PFSK-1 (cell line): ENCODE measurements at regions not wholly inside any gene's neighbourhood (a gene's known extent, or its start where the extent isn't known, plus 50 kb on each side); places are given as distances from the start of the nearest gene placed in this dataset.

Source experiments
- FOXP2 ChIP-seq: optimal IDR thresholded peaks from 2 replicates; pipeline ENCODE3; 2011; ENCODE audit warnings: borderline replicate concordance, control low read depth, inconsistent platforms; ENCODE audit not compliant: insufficient read depth; ENCODE audit errors: extremely low read length, extremely low read depth
- POLR2AphosphoS5 ChIP-seq: IDR thresholded peaks from 2 replicates; pipeline ENCODE4 v1.6.1; 2012; ENCODE audit warnings: low read depth, mild to moderate bottlenecking, control low read depth, low read length, moderate library complexity
- SIN3A ChIP-seq: IDR thresholded peaks from 2 replicates; pipeline ENCODE4 v1.6.1; 2012; ENCODE audit warnings: mild to moderate bottlenecking, low read length, moderate library complexity, borderline replicate concordance; ENCODE audit not compliant: insufficient read depth
- TAF1 ChIP-seq: IDR thresholded peaks from 2 replicates; pipeline ENCODE4 v1.6.1; 2012; ENCODE audit warnings: low read length, control low read depth, borderline replicate concordance; ENCODE audit not compliant: insufficient read depth
- TF ChIP-seq, protein P1 (sequence below), 2 experiments: IDR thresholded peaks; 2 replicates each; pipeline versions ENCODE4 v1.6.1 to v1.8.0; 2011 to 2012; ENCODE audit warnings: low read depth in 2 of 2, low read length in 2 of 2, control low read depth in 1 of 2, inconsistent platforms in 1 of 2, mild to moderate bottlenecking in 1 of 2, moderate library complexity in 1 of 2; ENCODE audit not compliant: insufficient read depth in 1 of 2

DNA sequence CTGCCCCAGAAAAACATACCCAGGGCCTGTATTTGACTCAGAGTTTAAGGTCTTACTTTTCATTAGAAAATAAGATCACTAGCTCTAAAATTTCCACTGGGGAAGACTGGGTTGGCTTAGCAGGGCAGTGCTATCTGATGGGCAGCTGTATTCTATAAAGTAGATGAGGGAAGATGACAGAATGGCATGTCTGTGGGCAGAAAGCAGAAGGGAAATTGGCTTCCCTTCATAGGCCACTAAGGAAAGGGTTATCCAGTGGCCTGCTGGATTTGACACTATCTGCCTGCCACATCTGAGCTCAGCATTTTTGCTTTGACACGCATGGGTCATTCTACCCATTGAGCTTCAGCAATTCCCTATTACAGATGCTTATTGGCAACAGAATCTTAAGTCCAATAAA, 461.3 kb upstream of the RASGRP1 start:
- TF ChIP-seq, protein P1, sequence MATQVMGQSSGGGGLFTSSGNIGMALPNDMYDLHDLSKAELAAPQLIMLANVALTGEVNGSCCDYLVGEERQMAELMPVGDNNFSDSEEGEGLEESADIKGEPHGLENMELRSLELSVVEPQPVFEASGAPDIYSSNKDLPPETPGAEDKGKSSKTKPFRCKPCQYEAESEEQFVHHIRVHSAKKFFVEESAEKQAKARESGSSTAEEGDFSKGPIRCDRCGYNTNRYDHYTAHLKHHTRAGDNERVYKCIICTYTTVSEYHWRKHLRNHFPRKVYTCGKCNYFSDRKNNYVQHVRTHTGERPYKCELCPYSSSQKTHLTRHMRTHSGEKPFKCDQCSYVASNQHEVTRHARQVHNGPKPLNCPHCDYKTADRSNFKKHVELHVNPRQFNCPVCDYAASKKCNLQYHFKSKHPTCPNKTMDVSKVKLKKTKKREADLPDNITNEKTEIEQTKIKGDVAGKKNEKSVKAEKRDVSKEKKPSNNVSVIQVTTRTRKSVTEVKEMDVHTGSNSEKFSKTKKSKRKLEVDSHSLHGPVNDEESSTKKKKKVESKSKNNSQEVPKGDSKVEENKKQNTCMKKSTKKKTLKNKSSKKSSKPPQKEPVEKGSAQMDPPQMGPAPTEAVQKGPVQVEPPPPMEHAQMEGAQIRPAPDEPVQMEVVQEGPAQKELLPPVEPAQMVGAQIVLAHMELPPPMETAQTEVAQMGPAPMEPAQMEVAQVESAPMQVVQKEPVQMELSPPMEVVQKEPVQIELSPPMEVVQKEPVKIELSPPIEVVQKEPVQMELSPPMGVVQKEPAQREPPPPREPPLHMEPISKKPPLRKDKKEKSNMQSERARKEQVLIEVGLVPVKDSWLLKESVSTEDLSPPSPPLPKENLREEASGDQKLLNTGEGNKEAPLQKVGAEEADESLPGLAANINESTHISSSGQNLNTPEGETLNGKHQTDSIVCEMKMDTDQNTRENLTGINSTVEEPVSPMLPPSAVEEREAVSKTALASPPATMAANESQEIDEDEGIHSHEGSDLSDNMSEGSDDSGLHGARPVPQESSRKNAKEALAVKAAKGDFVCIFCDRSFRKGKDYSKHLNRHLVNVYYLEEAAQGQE (IDR thresholded peaks at IDR 0.05; ENCODE audit: insufficient read depth in 1 of 2, low read depth in 2 of 2, low read length in 2 of 2) = no peak
- TF ChIP-seq TAF1 (no peak), SIN3A (no peak), FOXP2 (no peak), POLR2AphosphoS5 (no peak)

DNA sequence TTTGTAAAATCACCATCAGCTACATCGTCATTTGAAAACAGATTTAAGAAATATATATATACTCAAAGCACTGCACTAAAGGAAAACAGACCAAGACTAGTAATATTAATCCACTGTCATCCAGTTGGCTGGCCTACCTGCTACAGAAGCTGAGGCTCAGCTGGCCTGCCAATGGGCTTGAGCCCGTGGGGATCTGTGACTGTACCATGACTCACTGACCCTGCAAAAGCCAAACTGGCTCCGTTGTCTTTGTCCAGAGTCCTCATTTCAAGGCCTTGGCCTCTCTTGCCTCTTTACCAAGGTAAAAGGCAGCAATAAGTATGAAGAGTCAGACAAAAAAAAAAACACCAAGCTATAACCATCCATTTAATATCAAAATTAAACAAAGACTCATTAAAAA, 463.5 kb upstream of the RASGRP1 start:
- no peak for TF ChIP-seq FOXP2
- TF ChIP-seq SIN3A = no peak
- TF ChIP-seq, protein P1 (IDR thresholded peaks at IDR 0.05; ENCODE audit: insufficient read depth in 1 of 2, low read depth in 2 of 2, low read length in 2 of 2) = no peak
- no peak for TF ChIP-seq POLR2AphosphoS5
- TF ChIP-seq TAF1 = no peak

DNA sequence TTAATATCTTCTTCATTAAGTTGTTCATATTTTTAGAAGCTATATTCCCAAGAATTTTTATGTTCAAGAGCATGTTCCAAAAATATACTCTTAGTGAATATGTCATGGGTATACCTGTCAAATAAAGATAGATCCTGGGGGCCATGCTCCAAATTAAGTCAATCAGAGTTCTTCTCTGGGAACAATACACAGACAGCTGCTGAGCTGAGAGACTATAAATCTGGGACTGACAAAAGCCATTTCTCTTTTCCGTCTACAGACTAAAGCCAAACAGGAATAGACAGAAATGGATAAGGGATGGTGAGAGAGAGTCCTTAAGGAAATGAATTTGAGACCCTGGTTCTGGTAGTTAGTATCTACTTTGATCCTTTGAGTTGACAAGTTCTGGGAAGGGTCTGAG, 465.1 kb upstream of the RASGRP1 start:
- TF ChIP-seq, protein P1 (IDR thresholded peaks at IDR 0.05; ENCODE audit: insufficient read depth in 1 of 2, low read depth in 2 of 2, low read length in 2 of 2) = no peak
- no peak for TF ChIP-seq FOXP2
- TF ChIP-seq TAF1 = no peak
- TF ChIP-seq SIN3A = no peak
- no peak for TF ChIP-seq POLR2AphosphoS5

DNA sequence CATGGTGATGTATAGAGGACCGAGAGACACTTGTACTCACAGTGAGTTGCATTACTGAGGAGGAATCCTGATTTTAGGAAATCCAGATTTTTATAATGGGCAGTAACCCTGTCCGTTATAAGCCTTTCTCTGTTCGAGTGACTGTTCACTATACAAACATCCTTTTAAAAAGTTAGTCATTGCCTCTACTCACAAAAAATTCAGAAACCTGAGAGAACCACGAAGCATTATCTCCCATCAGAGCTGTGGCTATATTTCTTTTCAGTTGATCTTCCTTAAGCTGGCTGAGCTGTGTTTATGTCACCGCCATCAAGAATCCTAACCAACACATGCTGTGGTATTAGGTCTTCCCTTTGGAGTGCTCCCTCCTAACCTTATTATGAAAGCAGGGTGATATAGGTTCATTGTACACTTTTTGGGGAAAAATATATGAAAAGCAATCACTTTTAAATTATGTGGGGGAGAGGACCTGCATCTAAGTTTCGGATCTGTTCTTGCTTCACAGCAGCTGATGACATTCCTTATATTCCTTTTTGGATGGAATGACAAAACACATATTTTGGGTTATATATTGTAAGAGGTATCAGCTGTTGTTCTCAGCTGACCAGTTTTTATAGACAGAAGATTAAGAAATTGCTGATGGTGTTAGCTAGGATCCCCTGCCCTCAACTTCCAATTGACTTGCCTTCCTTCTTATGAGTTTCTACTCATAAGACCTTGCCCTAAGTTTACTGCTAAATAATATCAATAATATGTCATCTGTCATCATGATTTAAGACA, 465.9 kb upstream of the RASGRP1 start:
- TF ChIP-seq POLR2AphosphoS5 = no peak
- TF ChIP-seq TAF1 = no peak
- TF ChIP-seq, protein P1 (IDR thresholded peaks at IDR 0.05; ENCODE audit: insufficient read depth in 1 of 2, low read depth in 2 of 2, low read length in 2 of 2) = no peak
- TF ChIP-seq FOXP2 = no peak
- TF ChIP-seq SIN3A = no peak
